ENCODE measurements at regions not wholly inside any gene's neighbourhood (a gene's known extent, or its start where the extent isn't known, plus 50 kb on each side); places are given as distances from the start of the nearest gene placed in this dataset.

DNA sequence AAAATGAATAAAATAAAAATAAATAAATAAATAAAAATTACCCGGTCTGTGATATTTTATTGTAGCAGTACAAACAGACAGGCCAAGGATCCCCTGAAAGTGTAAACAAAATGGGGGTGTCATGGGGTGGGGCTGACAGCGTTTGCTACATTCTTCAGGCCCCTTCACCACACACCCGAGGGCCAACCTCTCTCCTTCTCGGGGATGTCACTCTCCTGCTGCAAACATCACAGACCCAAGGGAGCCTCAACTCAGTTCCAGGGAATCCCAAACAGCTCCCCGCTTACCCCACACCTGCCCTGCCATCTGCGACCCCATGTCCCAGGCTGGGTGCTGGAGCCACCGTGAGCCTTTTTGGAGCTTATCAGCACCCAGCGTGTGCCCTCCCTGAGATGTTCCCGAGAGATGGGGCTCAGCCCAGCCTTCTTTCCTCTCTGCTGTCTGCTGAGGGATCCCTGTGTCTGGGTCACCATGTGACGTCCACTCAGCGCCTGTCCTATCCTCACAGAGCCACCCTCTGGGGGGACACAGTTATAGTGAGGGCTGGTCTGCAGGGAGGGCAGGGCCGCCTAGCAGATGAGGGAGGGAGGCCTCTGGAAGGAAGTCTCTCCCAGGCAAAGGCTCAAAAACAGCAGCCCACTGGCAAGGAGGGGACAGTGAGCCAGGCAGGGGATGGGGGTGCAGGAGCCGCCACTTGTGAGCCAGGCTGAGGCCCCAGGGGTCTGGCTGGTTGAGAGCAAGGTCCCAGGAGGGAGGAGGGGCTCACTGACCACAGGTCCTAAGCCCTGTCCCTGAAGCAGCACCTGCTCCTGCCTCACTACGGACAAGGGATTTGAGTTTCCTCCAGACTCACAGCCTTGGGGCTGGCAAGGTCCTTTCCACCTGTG, 1041.6 kb downstream of the BRD1 start:
- Histone ChIP-seq H3K4me3 (no peak overlapping the region), H3K27ac (no peak overlapping the region), H3K27me3 (peaks cover 0 to 5% (median 0%) of the 10 kb centered on the region in 3 donors), H3K4me1 (no peaks in the 10 kb centered on the region), H3K9me3 (no peaks in the 10 kb centered on the region), H3K36me3 (no peaks in the 10 kb centered on the region)
- peak; percentile 44 for DNase-seq
- intact Hi-C loops (cut with DNase I), result no loop called here
- WGBS, 2 donors, result 69 to 81% methylated on average over 14 of the region's 14 CpGs
- TF ChIP-seq EP300 (IDR thresholded peaks at IDR 0.05), result no peak
- TF ChIP-seq, protein P1, sequence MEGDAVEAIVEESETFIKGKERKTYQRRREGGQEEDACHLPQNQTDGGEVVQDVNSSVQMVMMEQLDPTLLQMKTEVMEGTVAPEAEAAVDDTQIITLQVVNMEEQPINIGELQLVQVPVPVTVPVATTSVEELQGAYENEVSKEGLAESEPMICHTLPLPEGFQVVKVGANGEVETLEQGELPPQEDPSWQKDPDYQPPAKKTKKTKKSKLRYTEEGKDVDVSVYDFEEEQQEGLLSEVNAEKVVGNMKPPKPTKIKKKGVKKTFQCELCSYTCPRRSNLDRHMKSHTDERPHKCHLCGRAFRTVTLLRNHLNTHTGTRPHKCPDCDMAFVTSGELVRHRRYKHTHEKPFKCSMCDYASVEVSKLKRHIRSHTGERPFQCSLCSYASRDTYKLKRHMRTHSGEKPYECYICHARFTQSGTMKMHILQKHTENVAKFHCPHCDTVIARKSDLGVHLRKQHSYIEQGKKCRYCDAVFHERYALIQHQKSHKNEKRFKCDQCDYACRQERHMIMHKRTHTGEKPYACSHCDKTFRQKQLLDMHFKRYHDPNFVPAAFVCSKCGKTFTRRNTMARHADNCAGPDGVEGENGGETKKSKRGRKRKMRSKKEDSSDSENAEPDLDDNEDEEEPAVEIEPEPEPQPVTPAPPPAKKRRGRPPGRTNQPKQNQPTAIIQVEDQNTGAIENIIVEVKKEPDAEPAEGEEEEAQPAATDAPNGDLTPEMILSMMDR (IDR thresholded peaks at IDR 0.05), result no peak
- no peak for TF ChIP-seq POLR2AphosphoS5 (IDR thresholded peaks at IDR 0.05)
- TF ChIP-seq POLR2A (IDR thresholded peaks at IDR 0.05), result no peak

DNA sequence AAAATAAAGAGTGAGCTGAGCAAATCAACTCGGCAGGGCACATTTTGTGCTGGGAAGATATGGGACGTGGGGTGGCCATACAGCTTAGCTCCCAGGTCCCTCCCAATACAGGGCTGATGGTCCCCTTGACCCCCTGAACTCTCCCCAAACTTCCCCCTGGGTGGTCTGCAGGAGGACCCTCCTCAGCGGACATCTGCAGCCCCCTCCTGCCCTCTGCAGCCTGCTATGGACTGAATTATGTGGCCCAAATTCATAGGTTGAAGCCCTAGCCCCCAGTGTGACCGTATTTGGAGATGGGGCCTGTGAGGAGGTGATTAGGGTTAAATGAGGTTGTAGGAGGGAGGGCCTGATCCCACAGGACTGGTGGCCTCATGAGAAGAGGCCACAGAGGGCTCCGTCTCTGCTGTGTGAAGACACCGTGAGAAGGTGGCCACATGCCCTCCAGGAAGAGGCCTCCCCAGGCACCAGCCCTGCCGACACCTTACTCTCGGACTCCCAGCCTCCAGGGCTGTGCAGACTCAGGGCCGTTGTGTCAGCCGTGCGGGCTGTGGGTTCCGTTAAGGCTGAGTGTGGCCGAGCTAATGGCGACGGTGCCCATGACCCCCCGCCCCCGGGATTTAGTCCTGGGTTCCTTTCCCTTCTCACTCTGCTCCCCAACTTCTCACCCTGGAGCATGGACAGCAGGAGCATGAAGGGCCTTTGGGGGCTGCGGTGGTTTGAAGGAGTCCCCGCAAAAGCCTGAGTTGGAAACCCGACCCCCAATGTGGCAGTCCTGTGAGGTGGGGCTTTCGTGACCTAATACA, 1042.8 kb downstream of the BRD1 start:
- intact Hi-C loops (cut with DNase I), result no loop called here
- WGBS, 2 donors, result 91 to 92% methylated on average over 21 of the region's 21 CpGs
- no peak overlapping the region for H3K4me3 ChIP-seq
- H3K27ac ChIP-seq, result no peak overlapping the region
- no peaks in the 10 kb centered on the region for H3K36me3 ChIP-seq
- DNase-seq, result peak; percentile 51
- TF ChIP-seq EP300 (IDR thresholded peaks at IDR 0.05), result no peak
- no peak for TF ChIP-seq POLR2AphosphoS5 (IDR thresholded peaks at IDR 0.05)
- no peak for TF ChIP-seq POLR2A (IDR thresholded peaks at IDR 0.05)
- TF ChIP-seq, protein P1 (IDR thresholded peaks at IDR 0.05), result no peak
- no peaks in the 10 kb centered on the region for H3K4me1 ChIP-seq
- no peaks in the 10 kb centered on the region for H3K9me3 ChIP-seq
- H3K27me3 ChIP-seq, result peaks cover 0 to 5% (median 0%) of the 10 kb centered on the region in 3 donors

DNA sequence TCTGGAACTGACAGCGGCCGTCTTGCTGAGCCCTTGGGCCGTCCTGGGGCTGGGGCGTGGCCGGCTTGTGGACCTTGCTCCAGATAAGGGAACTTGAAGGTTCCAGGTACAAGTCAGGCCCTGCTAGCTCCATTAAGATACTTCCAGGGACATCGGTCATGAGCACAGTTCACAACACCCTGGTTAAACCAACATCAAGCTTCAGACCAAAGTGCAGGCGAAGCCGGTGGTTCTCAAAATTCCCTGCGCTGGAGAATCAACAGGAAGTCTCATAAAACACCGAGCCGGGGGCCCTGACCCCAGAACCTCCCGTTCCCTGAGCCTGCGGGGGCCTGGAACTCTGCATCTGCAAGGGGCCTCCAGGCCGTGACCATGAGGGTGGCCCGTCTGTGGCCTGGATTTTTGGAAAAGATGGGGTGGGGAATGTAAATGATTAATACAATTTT, 1043.8 kb downstream of the BRD1 start:
- 22 to 60% methylated on average over 15 of the region's 15 CpGs for WGBS, 2 donors
- DNase-seq, result peak; percentile 43
- Histone ChIP-seq H3K36me3 (no peaks in the 10 kb centered on the region), H3K9me3 (no peaks in the 10 kb centered on the region), H3K4me1 (no peaks in the 10 kb centered on the region), H3K4me3 (no peak overlapping the region), H3K27me3 (peaks cover 0 to 5% (median 0%) of the 10 kb centered on the region in 3 donors), H3K27ac (no peak overlapping the region)
- TF ChIP-seq POLR2AphosphoS5 (IDR thresholded peaks at IDR 0.05), result no peak
- intact Hi-C loops (cut with DNase I), result no loop called here

DNA sequence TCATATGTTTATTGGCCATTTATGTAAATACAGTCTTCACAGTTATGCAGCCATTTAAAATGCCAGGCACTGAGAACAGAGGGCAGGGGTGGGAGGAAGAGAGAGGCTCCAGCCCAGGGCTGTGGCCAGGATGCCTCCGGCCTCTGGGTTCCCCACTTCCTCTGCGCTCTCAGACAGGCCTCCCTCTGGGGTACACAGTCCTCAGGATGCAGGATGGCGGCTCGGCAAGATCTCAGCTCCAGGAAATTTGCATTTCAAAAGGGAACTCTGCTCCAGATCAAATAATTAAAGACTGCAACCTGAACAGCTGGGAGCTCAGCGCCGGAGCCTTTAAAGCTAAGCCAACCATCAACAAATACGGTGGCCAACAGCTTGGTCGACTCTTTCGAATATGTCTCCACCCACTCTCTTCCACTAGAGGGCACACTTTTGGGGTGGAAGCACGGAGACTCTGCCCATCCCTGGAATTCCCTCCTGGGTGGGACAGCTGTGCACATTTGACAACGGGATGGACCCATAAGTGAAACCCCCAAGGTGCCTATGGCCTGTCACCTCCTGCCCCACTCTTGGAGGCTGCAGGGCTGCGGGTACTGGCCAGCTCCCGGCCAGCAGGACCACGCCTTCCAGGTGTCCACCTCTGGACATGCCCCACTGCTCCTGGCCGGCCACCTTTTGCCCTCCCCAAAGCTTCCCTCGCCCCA, 1044.7 kb downstream of the BRD1 start:
- no peak overlapping the region for H3K4me3 ChIP-seq

More for the DNA sequence above, 1044.7 kb downstream of the BRD1 start:
- intact Hi-C loops (cut with DNase I), result no loop called here
- H3K36me3 ChIP-seq, result no peaks in the 10 kb centered on the region
- no peaks in the 10 kb centered on the region for H3K4me1 ChIP-seq
- H3K27ac ChIP-seq, result no peak overlapping the region
- no peaks in the 10 kb centered on the region for H3K9me3 ChIP-seq
- TF ChIP-seq POLR2AphosphoS5 (IDR thresholded peaks at IDR 0.05) (no peak), EP300 (IDR thresholded peaks at IDR 0.05) (no peak), POLR2A (IDR thresholded peaks at IDR 0.05) (no peak)
- TF ChIP-seq, protein P1 (IDR thresholded peaks at IDR 0.05), result no peak
- WGBS, 2 donors, result 50 to 55% methylated on average over 16 of the region's 16 CpGs
- peak; percentile 45 for DNase-seq
- peaks cover 0 to 5% (median 0%) of the 10 kb centered on the region in 3 donors for H3K27me3 ChIP-seq
